ENCODE measurements at regions not wholly inside any gene's neighbourhood (a gene's known extent, or its start where the extent isn't known, plus 50 kb on each side); places are given as distances from the start of the nearest gene placed in this dataset.

DNA sequence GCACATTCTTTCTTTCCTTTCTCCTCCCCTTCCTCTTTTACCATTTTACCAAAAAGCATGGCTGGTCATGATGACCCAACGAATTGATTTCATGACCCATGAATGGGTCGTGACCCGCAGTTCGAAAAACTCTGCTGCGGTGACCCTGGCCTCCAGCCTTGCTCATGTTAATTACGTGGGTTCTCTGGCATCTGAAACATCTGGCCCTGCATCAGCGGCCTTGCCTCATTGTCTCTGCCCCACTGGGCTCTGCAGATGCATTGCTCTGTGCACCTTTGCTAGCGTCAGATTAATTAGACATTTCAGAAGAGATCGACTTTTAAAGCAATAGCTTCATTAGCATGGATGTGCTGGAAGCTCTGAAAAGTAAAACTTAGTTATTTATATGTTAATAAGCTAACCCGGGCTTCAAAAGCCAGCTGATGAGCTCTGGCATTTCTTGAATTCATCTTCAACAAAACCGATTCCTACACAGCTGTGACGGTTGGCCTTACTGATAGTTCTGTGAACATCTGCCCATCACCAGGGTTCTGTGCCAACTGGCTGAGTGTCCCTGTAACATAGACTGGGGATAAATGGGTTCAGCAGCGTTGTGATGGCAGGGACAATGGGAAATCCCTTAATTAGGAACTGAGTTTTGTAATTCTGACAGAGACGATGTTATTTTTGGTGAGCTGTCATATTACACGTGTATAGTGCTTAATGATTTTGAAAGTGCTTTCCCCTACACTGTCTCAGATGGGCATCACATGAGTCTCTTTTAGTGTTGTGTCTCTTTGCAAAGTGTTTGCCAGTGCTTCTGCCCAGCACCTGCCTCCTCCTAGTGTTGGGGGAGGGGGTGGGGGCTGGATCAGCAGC is 225.9 kb upstream of the EEF2KMT start:
- TF ChIP-seq POLR2AphosphoS5 (IDR thresholded peaks at IDR 0.05; ENCODE audit: low read depth, low read length) (no peak), TAF1 (IDR thresholded peaks at IDR 0.05; ENCODE audit: borderline replicate concordance, insufficient read depth, low read length) (no peak)
